ENCODE measurements at regions not wholly inside any gene's neighbourhood (a gene's known extent, or its start where the extent isn't known, plus 50 kb on each side); places are given as distances from the start of the nearest gene placed in this dataset.

- 56% methylated on average over 7 of the region's 7 CpGs for WGBS (ENCODE audit: low lambda C conversion rate)
- DNase-seq: no peak
Measured at GRCh38 chr4:100591161-100591876, 73.5 kb upstream of the EMCN start.

DNA sequence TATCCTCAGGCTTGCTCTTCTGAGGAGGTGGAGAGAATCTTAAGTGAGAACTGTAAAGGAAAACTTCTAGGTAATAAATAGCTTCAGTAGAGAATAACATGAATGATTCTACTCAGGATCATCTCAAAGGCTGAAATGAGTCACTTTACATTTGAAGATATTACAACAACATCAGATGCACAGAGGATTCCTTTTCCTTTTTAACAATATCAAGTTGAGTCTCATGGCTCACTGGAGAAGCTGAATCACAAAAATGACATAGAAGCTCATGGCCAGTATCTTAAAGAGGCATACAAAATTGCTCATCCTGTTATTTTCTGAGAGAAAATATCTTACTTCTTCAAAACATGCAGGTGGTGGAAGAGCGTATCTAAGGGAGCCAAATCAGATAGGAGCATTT is 72.5 kb upstream of the EMCN start:
- DNase-seq: no peak
- no peak overlapping the region for H3K9ac ChIP-seq
- H3F3A ChIP-seq (replicated peaks; ENCODE audit: insufficient read depth): peaks cover 16% of the 10 kb centered on the region
- ChIA-PET POLR2A (no interaction called here), CTCF (interaction anchor here (1.6 kb wide), 1 partner anchor 19 kb away, joined by 3 read pairs; no protein-coding TSS in a partner anchor)
- H3K27ac ChIP-seq (ENCODE audit: low read depth in 2 of 2, low read length in 1 of 2): peak overlapping the region in 1 of 2 experiments; percentile 52; a peak in 2 of 4 replicates
- H3K9me3 ChIP-seq: no peaks in the 10 kb centered on the region
- no peaks in the 10 kb centered on the region for H4K20me1 ChIP-seq (ENCODE audit: insufficient read depth)
- H3K4me2 ChIP-seq: no peak overlapping the region
- H3K4me3 ChIP-seq (ENCODE audit: low read depth in 2 of 2, low read length in 1 of 2): no peak overlapping the region
- H2AFZ ChIP-seq (ENCODE audit: low read depth): 0 out of 2 replicates have a peak overlapping the region, but pooled peaks have one; percentile 58
- H3K4me1 ChIP-seq (ENCODE audit: control insufficient read depth in 1 of 2, insufficient read depth in 2 of 2, low read depth in 1 of 2, low read length in 1 of 2): peaks cover 2 to 17% of the 10 kb centered on the region in 2 experiments; a peak in 3 of 4 replicates
- WGBS (ENCODE audit: low lambda C conversion rate): 89% methylated on average over 1 of the region's 1 CpG
- no peak for TF ChIP-seq NFIC (IDR thresholded peaks at IDR 0.05; ENCODE audit: borderline replicate concordance)
- TF ChIP-seq, protein P1, sequence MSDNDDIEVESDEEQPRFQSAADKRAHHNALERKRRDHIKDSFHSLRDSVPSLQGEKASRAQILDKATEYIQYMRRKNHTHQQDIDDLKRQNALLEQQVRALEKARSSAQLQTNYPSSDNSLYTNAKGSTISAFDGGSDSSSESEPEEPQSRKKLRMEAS (IDR thresholded peaks at IDR 0.05; ENCODE audit: low read depth): 0 out of 2 replicates have a peak, but pooled peaks have one; percentile 22
- TF ChIP-seq FOSL2 (IDR thresholded peaks at IDR 0.05; ENCODE audit: borderline replicate concordance, low read depth): no peak
- TF ChIP-seq TCF12 (IDR thresholded peaks at IDR 0.05): peak; percentile 16; the same call in 1 of the 2 replicates
- no peaks in the 10 kb centered on the region for H3K27me3 ChIP-seq (ENCODE audit: insufficient read depth)
- no peaks in the 10 kb centered on the region for H3K9me2 ChIP-seq
- no peaks in the 10 kb centered on the region for H3K36me3 ChIP-seq (replicated peaks in 1 of 2; ENCODE audit: control insufficient read depth in 1 of 2, insufficient read depth in 2 of 2, low read length in 1 of 2)
- H3K79me2 ChIP-seq (ENCODE audit: insufficient read depth): no peaks in the 10 kb centered on the region

More at GRCh38 chr4:100591161-100591876, 73.5 kb upstream of the EMCN start:
- Histone ChIP-seq H3K36me3 (replicated peaks in 1 of 2; ENCODE audit: control insufficient read depth in 1 of 2, insufficient read depth in 2 of 2, low read length in 1 of 2) (no peaks in the 10 kb centered on the region), H3K9me2 (no peaks in the 10 kb centered on the region), H4K20me1 (ENCODE audit: insufficient read depth) (no peaks in the 10 kb centered on the region), H3K9ac (no peak overlapping the region), H3K27ac (ENCODE audit: low read depth in 2 of 2, low read length in 1 of 2) (peak overlapping the region in 1 of 2 experiments; percentile 52; a peak in 1 of 4 replicates), H3F3A (replicated peaks; ENCODE audit: insufficient read depth) (peaks cover 16% of the 10 kb centered on the region), H3K27me3 (ENCODE audit: insufficient read depth) (no peaks in the 10 kb centered on the region), H3K9me3 (no peaks in the 10 kb centered on the region), H3K4me1 (ENCODE audit: control insufficient read depth in 1 of 2, insufficient read depth in 2 of 2, low read depth in 1 of 2, low read length in 1 of 2) (peaks cover 2 to 17% of the 10 kb centered on the region in 2 experiments; a peak in 3 of 4 replicates), H2AFZ (ENCODE audit: low read depth) (no peak overlapping the region), H3K4me3 (ENCODE audit: low read depth in 2 of 2, low read length in 1 of 2) (no peak overlapping the region), H3K4me2 (no peak overlapping the region; the same call in 1 of the 2 replicates), H3K79me2 (ENCODE audit: insufficient read depth) (no peaks in the 10 kb centered on the region)
- CTCF ChIA-PET: interaction anchor here (1.6 kb wide), 1 partner anchor 20 kb away, joined by 3 read pairs; no protein-coding TSS in a partner anchor
- POLR2A ChIA-PET: no interaction called here
- no peak for TF ChIP-seq RCOR1 (IDR thresholded peaks at IDR 0.05; ENCODE audit: low read length)

DNA sequence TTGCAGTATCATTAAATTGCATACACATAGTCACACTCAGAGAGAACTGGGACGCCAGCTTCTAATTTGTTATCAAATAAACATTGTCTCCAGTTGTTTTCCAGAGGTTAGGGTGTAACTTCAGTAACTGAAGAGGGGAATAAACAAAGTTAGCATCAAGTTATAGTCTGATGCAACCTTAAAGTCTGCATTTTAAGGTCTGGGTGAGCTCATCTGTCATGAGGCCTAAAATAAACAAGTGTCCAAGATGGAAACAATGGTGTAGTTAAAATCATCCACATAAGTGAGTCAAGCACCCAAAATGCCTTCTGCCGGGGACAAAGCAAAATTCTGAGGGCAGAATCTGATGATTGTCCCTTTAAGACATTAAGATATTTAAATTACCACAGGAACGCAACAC is 70.3 kb upstream of the EMCN start:
- peaks cover 19% of the 10 kb centered on the region for H3F3A ChIP-seq (replicated peaks; ENCODE audit: insufficient read depth)
- no peak for DNase-seq
- no peaks in the 10 kb centered on the region for H3K9me3 ChIP-seq
- no peak overlapping the region for H3K9ac ChIP-seq
- no peaks in the 10 kb centered on the region for H3K9me2 ChIP-seq
- no peak overlapping the region for H2AFZ ChIP-seq (ENCODE audit: low read depth)
- no peaks in the 10 kb centered on the region for H3K79me2 ChIP-seq (ENCODE audit: insufficient read depth)
- POLR2A ChIA-PET: no interaction called here
- H3K27ac ChIP-seq (ENCODE audit: low read depth in 2 of 2, low read length in 1 of 2): no peak overlapping the region
- 90% methylated on average over 3 of the region's 3 CpGs for WGBS (ENCODE audit: low lambda C conversion rate)
- H3K4me2 ChIP-seq: no peak overlapping the region
- peaks cover 2 to 17% of the 10 kb centered on the region in 2 experiments; a peak in 3 of 4 replicates for H3K4me1 ChIP-seq (ENCODE audit: control insufficient read depth in 1 of 2, insufficient read depth in 2 of 2, low read depth in 1 of 2, low read length in 1 of 2)
- CTCF ChIA-PET: no interaction called here
- no peak overlapping the region for H3K4me3 ChIP-seq (ENCODE audit: low read depth in 2 of 2, low read length in 1 of 2)
- no peaks in the 10 kb centered on the region for H3K36me3 ChIP-seq (replicated peaks in 1 of 2; ENCODE audit: control insufficient read depth in 1 of 2, insufficient read depth in 2 of 2, low read length in 1 of 2)
- no peaks in the 10 kb centered on the region for H3K27me3 ChIP-seq (ENCODE audit: insufficient read depth)
- no peaks in the 10 kb centered on the region for H4K20me1 ChIP-seq (ENCODE audit: insufficient read depth)
- TF ChIP-seq RAD21 (IDR thresholded peaks at IDR 0.05; ENCODE audit: low read length) (no peak), GABPA (IDR thresholded peaks at IDR 0.05; ENCODE audit: low read depth) (no peak), MEF2A (IDR thresholded peaks at IDR 0.05; ENCODE audit: borderline replicate concordance, low read depth) (no peak), CHD2 (IDR thresholded peaks at IDR 0.05; ENCODE audit: low read length, partially characterized antibody) (no peak), TAF1 (IDR thresholded peaks at IDR 0.05; ENCODE audit: borderline replicate concordance, low read depth, low read length) (no peak), SIN3A (IDR thresholded peaks at IDR 0.05; ENCODE audit: borderline replicate concordance, low read depth, low read length) (no peak), JUND (IDR thresholded peaks at IDR 0.05) (no peak), NRF1 (IDR thresholded peaks at IDR 0.05; ENCODE audit: low read depth, low read length) (no peak), GATA2 (CRISPR knock-in tag; IDR thresholded peaks at IDR 0.05) (no peak), EP300 (IDR thresholded peaks at IDR 0.05; ENCODE audit: borderline replicate concordance in 1 of 2, low read depth in 1 of 2, low read length in 1 of 2) (no peak), TCF12 (IDR thresholded peaks at IDR 0.05) (no peak)
- TF ChIP-seq, protein P1 (IDR thresholded peaks at IDR 0.05; ENCODE audit: low read depth): no peak
- TF ChIP-seq, protein P2, sequence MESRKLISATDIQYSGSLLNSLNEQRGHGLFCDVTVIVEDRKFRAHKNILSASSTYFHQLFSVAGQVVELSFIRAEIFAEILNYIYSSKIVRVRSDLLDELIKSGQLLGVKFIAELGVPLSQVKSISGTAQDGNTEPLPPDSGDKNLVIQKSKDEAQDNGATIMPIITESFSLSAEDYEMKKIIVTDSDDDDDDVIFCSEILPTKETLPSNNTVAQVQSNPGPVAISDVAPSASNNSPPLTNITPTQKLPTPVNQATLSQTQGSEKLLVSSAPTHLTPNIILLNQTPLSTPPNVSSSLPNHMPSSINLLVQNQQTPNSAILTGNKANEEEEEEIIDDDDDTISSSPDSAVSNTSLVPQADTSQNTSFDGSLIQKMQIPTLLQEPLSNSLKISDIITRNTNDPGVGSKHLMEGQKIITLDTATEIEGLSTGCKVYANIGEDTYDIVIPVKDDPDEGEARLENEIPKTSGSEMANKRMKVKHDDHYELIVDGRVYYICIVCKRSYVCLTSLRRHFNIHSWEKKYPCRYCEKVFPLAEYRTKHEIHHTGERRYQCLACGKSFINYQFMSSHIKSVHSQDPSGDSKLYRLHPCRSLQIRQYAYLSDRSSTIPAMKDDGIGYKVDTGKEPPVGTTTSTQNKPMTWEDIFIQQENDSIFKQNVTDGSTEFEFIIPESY (IDR thresholded peaks at IDR 0.05; ENCODE audit: borderline replicate concordance, low read depth): no peak
- TF ChIP-seq, protein P3, sequence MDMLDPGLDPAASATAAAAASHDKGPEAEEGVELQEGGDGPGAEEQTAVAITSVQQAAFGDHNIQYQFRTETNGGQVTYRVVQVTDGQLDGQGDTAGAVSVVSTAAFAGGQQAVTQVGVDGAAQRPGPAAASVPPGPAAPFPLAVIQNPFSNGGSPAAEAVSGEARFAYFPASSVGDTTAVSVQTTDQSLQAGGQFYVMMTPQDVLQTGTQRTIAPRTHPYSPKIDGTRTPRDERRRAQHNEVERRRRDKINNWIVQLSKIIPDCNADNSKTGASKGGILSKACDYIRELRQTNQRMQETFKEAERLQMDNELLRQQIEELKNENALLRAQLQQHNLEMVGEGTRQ (IDR thresholded peaks at IDR 0.05; ENCODE audit: borderline replicate concordance, low read depth, low read length): no peak

Data from SK-N-SH (cell line).